ENCODE measurements at regions not wholly inside any gene's neighbourhood (a gene's known extent, or its start where the extent isn't known, plus 50 kb on each side); places are given as distances from the start of the nearest gene placed in this dataset.

GRCh38 chr12:91413581-91414546, 231.2 kb upstream of the DCN start:
- peaks cover 20% of the 10 kb centered on the region for H3K4me1 ChIP-seq (ENCODE audit: insufficient read depth, low read length)
- WGBS, result 63% methylated on average over 5 of the region's 6 CpGs
- no peaks in the 10 kb centered on the region for H3K27me3 ChIP-seq (ENCODE audit: insufficient read depth, low read length)
- H3K9me3 ChIP-seq (ENCODE audit: insufficient read depth, low read depth, low read length), result no peaks in the 10 kb centered on the region
- H3K27ac ChIP-seq (ENCODE audit: low read depth, low read length), result no peak overlapping the region
- H3K9ac ChIP-seq (ENCODE audit: low read depth, low read length), result no peak overlapping the region
- no peak overlapping the region for H3K4me3 ChIP-seq (ENCODE audit: low read length)
- no peaks in the 10 kb centered on the region for H3K36me3 ChIP-seq (ENCODE audit: insufficient read depth, low read length)

DNA sequence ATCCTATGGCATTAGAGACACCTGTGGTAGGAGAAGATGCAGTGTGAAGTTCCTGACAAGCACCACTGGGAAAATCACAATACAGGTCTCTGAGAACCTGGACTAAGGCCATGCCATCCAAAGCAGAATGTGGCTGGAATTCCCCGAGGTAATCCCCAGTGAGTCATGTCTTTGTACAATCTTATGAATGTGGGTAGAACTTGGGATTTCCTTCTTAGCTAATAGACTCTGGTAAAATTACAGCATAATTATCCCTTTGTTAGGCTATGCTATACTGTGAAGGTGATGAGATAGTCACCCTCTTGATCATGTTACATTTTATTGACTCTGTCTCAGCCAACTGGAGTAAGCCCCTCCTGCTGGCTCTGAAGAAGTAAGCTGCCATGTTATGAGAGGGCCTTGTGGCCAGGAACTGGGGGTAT, 224.3 kb upstream of the DCN start:
- Histone ChIP-seq H3K27me3 (ENCODE audit: insufficient read depth, low read length) (no peaks in the 10 kb centered on the region), H3K27ac (ENCODE audit: low read depth, low read length) (no peak overlapping the region), H3K9me3 (ENCODE audit: insufficient read depth, low read depth, low read length) (no peaks in the 10 kb centered on the region), H3K36me3 (ENCODE audit: insufficient read depth, low read length) (no peaks in the 10 kb centered on the region), H3K4me1 (ENCODE audit: insufficient read depth, low read length) (no peaks in the 10 kb centered on the region), H3K9ac (ENCODE audit: low read depth, low read length) (no peak overlapping the region), H3K4me3 (ENCODE audit: low read length) (no peak overlapping the region)
- WGBS, result 93% methylated on average over 1 of the region's 1 CpG

DNA sequence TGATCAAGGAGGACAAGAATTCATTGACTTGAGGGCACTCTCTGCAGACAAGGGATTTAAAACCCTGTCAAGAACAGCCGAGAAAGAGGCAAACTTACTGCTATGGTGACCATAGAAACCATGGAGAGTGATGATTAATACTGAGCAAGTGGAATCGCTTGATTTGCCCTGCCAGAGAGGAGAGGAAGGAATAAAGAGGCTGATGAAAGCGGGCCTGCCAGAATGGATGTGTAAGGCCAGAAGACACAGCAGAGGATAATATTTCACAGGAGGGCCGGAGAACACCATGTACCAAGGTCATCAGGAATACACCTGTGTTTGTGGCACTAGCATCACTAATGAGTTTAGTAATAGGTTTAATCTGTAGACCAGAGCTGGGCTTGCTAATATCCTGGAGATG, 221.8 kb upstream of the DCN start:
- Histone ChIP-seq H3K27ac (ENCODE audit: low read depth, low read length) (no peak overlapping the region), H3K27me3 (ENCODE audit: insufficient read depth, low read length) (no peaks in the 10 kb centered on the region), H3K4me3 (ENCODE audit: low read length) (no peak overlapping the region), H3K36me3 (ENCODE audit: insufficient read depth, low read length) (no peaks in the 10 kb centered on the region), H3K9ac (ENCODE audit: low read depth, low read length) (no peak overlapping the region), H3K4me1 (ENCODE audit: insufficient read depth, low read length) (no peaks in the 10 kb centered on the region), H3K9me3 (ENCODE audit: insufficient read depth, low read depth, low read length) (no peaks in the 10 kb centered on the region)
- WGBS, result 94% methylated on average over 4 of the region's 4 CpGs

GRCh38 chr12:91401190-91401589, 218.6 kb upstream of the DCN start:
- Histone ChIP-seq H3K36me3 (ENCODE audit: insufficient read depth, low read length) (no peaks in the 10 kb centered on the region), H3K9ac (ENCODE audit: low read depth, low read length) (no peak overlapping the region), H3K9me3 (ENCODE audit: insufficient read depth, low read depth, low read length) (no peaks in the 10 kb centered on the region), H3K4me1 (ENCODE audit: insufficient read depth, low read length) (no peaks in the 10 kb centered on the region), H3K27me3 (ENCODE audit: insufficient read depth, low read length) (no peaks in the 10 kb centered on the region), H3K4me3 (ENCODE audit: low read length) (no peak overlapping the region), H3K27ac (ENCODE audit: low read depth, low read length) (no peak overlapping the region)

DNA sequence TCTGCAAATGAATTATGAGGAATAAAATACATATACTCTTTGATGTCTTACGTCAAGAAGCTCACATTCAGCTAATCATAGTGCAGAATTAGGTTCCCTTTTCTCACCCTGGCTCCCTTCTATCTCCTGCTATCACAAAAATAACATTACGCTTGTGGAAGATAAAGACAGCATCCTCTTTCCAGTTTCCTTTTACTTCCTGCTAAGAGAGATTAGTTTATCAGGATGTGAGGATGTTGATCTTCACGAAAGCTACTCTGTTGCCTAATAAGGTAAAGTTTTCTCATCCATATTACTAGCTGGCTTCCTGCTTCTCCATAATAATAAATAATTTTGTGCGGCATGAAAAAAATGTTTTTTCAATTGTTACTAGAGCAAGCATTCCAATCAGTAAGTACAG, 217.7 kb upstream of the DCN start:
- Histone ChIP-seq H3K4me1 (ENCODE audit: insufficient read depth, low read length) (no peaks in the 10 kb centered on the region), H3K27ac (ENCODE audit: low read depth, low read length) (no peak overlapping the region), H3K9me3 (ENCODE audit: insufficient read depth, low read depth, low read length) (no peaks in the 10 kb centered on the region), H3K27me3 (ENCODE audit: insufficient read depth, low read length) (no peaks in the 10 kb centered on the region), H3K4me3 (ENCODE audit: low read length) (no peak overlapping the region), H3K36me3 (ENCODE audit: insufficient read depth, low read length) (no peaks in the 10 kb centered on the region), H3K9ac (ENCODE audit: low read depth, low read length) (no peak overlapping the region)
- 85% methylated on average over 2 of the region's 4 CpGs for WGBS

DNA sequence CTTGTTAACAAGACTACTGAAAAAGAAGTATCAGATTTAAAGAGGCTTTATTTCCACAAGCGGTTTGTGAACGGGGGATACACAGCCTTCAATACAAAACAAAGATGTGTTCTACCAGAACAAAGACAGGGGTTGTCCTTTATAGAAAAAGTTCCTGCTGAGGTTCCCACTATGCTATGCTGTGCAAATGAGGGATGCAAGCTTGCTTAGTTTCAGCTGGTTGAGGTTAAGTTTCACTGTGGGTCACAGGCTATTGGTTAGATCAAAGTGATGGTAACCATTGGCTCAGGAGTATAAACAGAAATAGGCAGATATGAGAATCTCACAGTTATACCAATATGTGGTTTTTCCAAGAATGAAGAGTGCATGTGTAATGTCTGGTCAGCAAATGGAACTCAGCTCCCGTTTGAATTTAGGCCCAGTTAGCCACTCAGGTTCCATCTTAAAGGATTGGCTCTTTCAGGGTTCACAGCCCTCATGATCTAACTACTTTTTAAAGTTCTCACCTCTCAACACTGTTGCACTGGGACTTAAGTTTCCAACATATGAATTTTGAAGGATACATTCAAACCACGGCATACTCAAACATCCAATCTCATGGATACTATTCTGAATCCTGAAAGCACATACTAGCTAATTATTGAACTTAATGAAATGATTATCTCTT, 215.4 kb upstream of the DCN start:
- H3K4me3 ChIP-seq (ENCODE audit: low read length), result no peak overlapping the region
- no peaks in the 10 kb centered on the region for H3K4me1 ChIP-seq (ENCODE audit: insufficient read depth, low read length)
- H3K27ac ChIP-seq (ENCODE audit: low read depth, low read length), result no peak overlapping the region
- H3K9ac ChIP-seq (ENCODE audit: low read depth, low read length), result no peak overlapping the region
- 93% methylated on average over 4 of the region's 4 CpGs for WGBS
- H3K9me3 ChIP-seq (ENCODE audit: insufficient read depth, low read depth, low read length), result no peaks in the 10 kb centered on the region
- no peaks in the 10 kb centered on the region for H3K27me3 ChIP-seq (ENCODE audit: insufficient read depth, low read length)
- no peaks in the 10 kb centered on the region for H3K36me3 ChIP-seq (ENCODE audit: insufficient read depth, low read length)

GRCh38 chr12:91396293-91396692, 213.7 kb upstream of the DCN start:
- no peaks in the 10 kb centered on the region for H3K36me3 ChIP-seq (ENCODE audit: insufficient read depth, low read length)

DNA sequence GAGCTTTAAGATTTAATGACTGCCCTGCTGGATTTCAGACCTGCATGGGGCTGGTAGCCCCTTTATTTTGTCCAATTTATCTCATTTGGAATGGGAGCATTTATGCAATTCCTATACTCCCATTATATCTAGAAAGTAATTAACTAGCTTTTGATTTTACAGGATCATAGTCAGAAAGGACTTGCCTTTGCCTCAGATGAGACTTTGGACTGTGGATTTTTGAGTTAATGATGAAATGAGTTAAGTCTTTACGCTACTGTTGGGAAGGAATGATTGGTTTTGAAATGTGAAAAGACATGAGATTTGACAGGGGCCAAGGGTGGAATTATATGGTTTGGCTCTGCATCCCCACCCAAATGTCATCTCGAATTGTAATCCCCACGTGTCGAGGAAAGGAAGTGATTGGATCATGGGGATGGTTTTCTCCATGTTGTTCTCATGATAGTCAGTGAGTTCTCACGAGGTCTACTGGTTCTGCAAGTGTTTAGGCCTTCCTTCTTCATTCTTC, 213.1 kb upstream of the DCN start:
- no peak overlapping the region for H3K9ac ChIP-seq (ENCODE audit: low read depth, low read length)
- WGBS, result 96% methylated on average over 5 of the region's 5 CpGs
- H3K4me1 ChIP-seq (ENCODE audit: insufficient read depth, low read length), result no peaks in the 10 kb centered on the region
- peaks cover 3% of the 10 kb centered on the region; the same call in 1 of the 2 replicates for H3K9me3 ChIP-seq (ENCODE audit: insufficient read depth, low read depth, low read length)
- no peak overlapping the region for H3K27ac ChIP-seq (ENCODE audit: low read depth, low read length)
- H3K27me3 ChIP-seq (ENCODE audit: insufficient read depth, low read length), result no peaks in the 10 kb centered on the region
- no peak overlapping the region for H3K4me3 ChIP-seq (ENCODE audit: low read length)
- no peaks in the 10 kb centered on the region for H3K36me3 ChIP-seq (ENCODE audit: insufficient read depth, low read length)

More at GRCh38 chr12:91396293-91396692, 213.7 kb upstream of the DCN start:
- no peaks in the 10 kb centered on the region for H3K4me1 ChIP-seq (ENCODE audit: insufficient read depth, low read length)
- H3K9me3 ChIP-seq (ENCODE audit: insufficient read depth, low read depth, low read length), result peaks cover 3% of the 10 kb centered on the region; the same call in 1 of the 2 replicates
- no peaks in the 10 kb centered on the region for H3K27me3 ChIP-seq (ENCODE audit: insufficient read depth, low read length)
- no peak overlapping the region for H3K27ac ChIP-seq (ENCODE audit: low read depth, low read length)
- no peak overlapping the region for H3K9ac ChIP-seq (ENCODE audit: low read depth, low read length)
- H3K4me3 ChIP-seq (ENCODE audit: low read length), result no peak overlapping the region

GRCh38 chr12:91394903-91395302, 212.3 kb upstream of the DCN start:
- no peak overlapping the region for H3K4me3 ChIP-seq (ENCODE audit: low read length)
- no peak overlapping the region for H3K27ac ChIP-seq (ENCODE audit: low read depth, low read length)
- WGBS, result 100% methylated on average over 1 of the region's 1 CpG
- no peaks in the 10 kb centered on the region for H3K27me3 ChIP-seq (ENCODE audit: insufficient read depth, low read length)
- H3K9me3 ChIP-seq (ENCODE audit: insufficient read depth, low read depth, low read length), result peaks cover 3% of the 10 kb centered on the region; the same call in 1 of the 2 replicates
- H3K36me3 ChIP-seq (ENCODE audit: insufficient read depth, low read length), result no peaks in the 10 kb centered on the region
- H3K4me1 ChIP-seq (ENCODE audit: insufficient read depth, low read length), result no peaks in the 10 kb centered on the region
- no peak overlapping the region for H3K9ac ChIP-seq (ENCODE audit: low read depth, low read length)

- H3K9me3 ChIP-seq (ENCODE audit: insufficient read depth, low read depth, low read length), result peaks cover 3% of the 10 kb centered on the region; the same call in 1 of the 2 replicates
- no peaks in the 10 kb centered on the region for H3K27me3 ChIP-seq (ENCODE audit: insufficient read depth, low read length)
- no peaks in the 10 kb centered on the region for H3K4me1 ChIP-seq (ENCODE audit: insufficient read depth, low read length)
- 80% methylated on average over 1 of the region's 1 CpG for WGBS
- no peak overlapping the region for H3K4me3 ChIP-seq (ENCODE audit: low read length)
- H3K27ac ChIP-seq (ENCODE audit: low read depth, low read length), result no peak overlapping the region
- no peak overlapping the region for H3K9ac ChIP-seq (ENCODE audit: low read depth, low read length)
- no peaks in the 10 kb centered on the region for H3K36me3 ChIP-seq (ENCODE audit: insufficient read depth, low read length)
These were observed 206.0 kb upstream of the DCN start for GRCh38 chr12:91388573-91388972.

DNA sequence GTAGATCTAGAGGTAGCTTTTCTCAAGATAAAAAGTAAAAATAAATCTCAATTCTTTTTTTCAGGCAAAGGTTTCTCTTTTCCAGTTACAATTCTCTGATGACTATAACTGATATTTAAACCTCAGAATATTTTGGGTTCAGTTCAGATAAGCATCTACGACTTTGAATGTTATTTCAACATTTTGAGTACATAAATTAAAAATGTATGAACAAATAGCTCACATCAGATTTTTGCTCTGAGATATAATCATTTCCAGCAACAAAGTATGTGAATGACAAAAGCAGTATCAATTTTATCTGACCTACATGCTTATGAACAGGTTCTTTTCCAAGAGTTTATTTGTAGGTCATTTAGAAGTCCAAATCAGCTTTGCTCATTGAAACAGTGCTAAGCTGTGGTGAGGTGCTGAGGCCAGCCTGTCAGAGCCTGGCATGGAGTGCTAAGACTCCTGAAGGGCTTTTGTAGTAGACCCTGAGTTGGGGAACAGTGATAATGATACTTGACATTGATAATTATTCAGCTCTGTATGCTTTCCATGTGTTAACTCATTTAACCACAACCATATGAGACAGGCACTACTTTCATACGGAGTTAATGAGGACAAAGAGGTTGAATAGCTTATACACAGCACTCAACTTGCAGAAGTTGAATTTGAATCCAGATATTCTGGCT, 205.0 kb upstream of the DCN start:
- 92% methylated on average over 1 of the region's 2 CpGs for WGBS
- Histone ChIP-seq H3K4me3 (ENCODE audit: low read length) (no peak overlapping the region), H3K36me3 (ENCODE audit: insufficient read depth, low read length) (no peaks in the 10 kb centered on the region), H3K27ac (ENCODE audit: low read depth, low read length) (no peak overlapping the region), H3K9ac (ENCODE audit: low read depth, low read length) (no peak overlapping the region), H3K4me1 (ENCODE audit: insufficient read depth, low read length) (peaks cover 4% of the 10 kb centered on the region; the same call in 1 of the 2 replicates), H3K9me3 (ENCODE audit: insufficient read depth, low read depth, low read length) (peaks cover 3% of the 10 kb centered on the region; the same call in 1 of the 2 replicates), H3K27me3 (ENCODE audit: insufficient read depth, low read length) (no peaks in the 10 kb centered on the region)
